ENCODE measurements at regions not wholly inside any gene's neighbourhood (a gene's known extent, or its start where the extent isn't known, plus 50 kb on each side); places are given as distances from the start of the nearest gene placed in this dataset.

DNA sequence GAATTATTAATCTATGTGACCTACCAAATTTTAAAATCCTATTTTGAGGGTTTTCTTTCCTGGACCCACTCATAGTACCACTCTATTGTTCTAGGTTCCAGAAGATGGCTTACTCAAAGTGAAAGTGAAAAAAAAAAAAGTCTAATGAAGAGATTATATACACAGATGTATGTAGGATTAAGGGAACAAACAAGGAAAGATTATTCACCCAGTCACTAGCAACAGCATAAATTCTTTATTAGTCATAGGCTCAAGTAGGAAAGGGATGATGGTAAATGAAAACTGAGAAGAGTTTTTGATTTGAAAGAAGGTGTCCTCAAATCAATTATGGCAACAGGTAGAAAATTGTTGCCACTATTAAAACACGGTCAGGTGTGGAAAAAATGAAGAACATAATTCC is 923.7 kb downstream of the TBC1D32 start:
- Histone ChIP-seq H3K27ac (no peak overlapping the region), H3K27me3 (no peaks in the 10 kb centered on the region), H3K4me1 (no peaks in the 10 kb centered on the region), H3K9me3 (no peaks in the 10 kb centered on the region), H3K36me3 (no peaks in the 10 kb centered on the region), H3K4me3 (no peak overlapping the region)
- 60 to 77% methylated on average over 1 of the region's 1 CpG for WGBS, 2 donors
- TF ChIP-seq CTCF (IDR thresholded peaks at IDR 0.05), result no peak
- FAIRE-seq (no peak), DNase-seq (no peak), ATAC-seq (no peak)
- intact Hi-C loops (cut with DNase I), result no loop called here

- intact Hi-C loops (cut with DNase I), result no loop called here
Observed at GRCh38 chr6:120407696-120408095, 926.6 kb downstream of the TBC1D32 start.

GRCh38 chr6:120405947-120406346 is 928.3 kb downstream of the TBC1D32 start:
- H3K4me3 ChIP-seq, result no peak overlapping the region
- no peak for TF ChIP-seq CTCF (IDR thresholded peaks at IDR 0.05)
- H3K9me3 ChIP-seq, result no peaks in the 10 kb centered on the region
- ATAC-seq (no peak), FAIRE-seq (no peak), DNase-seq (no peak)
- H3K36me3 ChIP-seq, result no peaks in the 10 kb centered on the region
- H3K4me1 ChIP-seq, result no peaks in the 10 kb centered on the region
- no peaks in the 10 kb centered on the region for H3K27me3 ChIP-seq
- intact Hi-C loops (cut with DNase I), result no loop called here
- 43 to 70% methylated on average over 3 of the region's 3 CpGs for WGBS, 2 donors
- H3K27ac ChIP-seq, result no peak overlapping the region

More at GRCh38 chr6:120407696-120408095, 926.6 kb downstream of the TBC1D32 start:
- no peak for ATAC-seq
- H3K4me3 ChIP-seq, result no peak overlapping the region
- no peaks in the 10 kb centered on the region for H3K4me1 ChIP-seq
- H3K9me3 ChIP-seq, result no peaks in the 10 kb centered on the region
- no peak overlapping the region for H3K27ac ChIP-seq
- H3K36me3 ChIP-seq, result no peaks in the 10 kb centered on the region
- no peaks in the 10 kb centered on the region for H3K27me3 ChIP-seq
- no peak for DNase-seq
- TF ChIP-seq CTCF (IDR thresholded peaks at IDR 0.05), result no peak
- no peak for FAIRE-seq

GRCh38 chr6:120395784-120396183 is 938.5 kb downstream of the TBC1D32 start:
- TF ChIP-seq CTCF (IDR thresholded peaks at IDR 0.05), result no peak
- H3K9me3 ChIP-seq, result no peaks in the 10 kb centered on the region
- no peak overlapping the region for H3K27ac ChIP-seq
- H3K27me3 ChIP-seq, result no peaks in the 10 kb centered on the region
- H3K4me1 ChIP-seq, result no peaks in the 10 kb centered on the region
- FAIRE-seq (no peak), DNase-seq (no peak), ATAC-seq (no peak)
- H3K4me3 ChIP-seq, result no peak overlapping the region
- H3K36me3 ChIP-seq, result no peaks in the 10 kb centered on the region
- intact Hi-C loops (cut with DNase I), result no loop called here
- WGBS, 2 donors, result 80 to 84% methylated on average over 1 of the region's 1 CpG

DNA sequence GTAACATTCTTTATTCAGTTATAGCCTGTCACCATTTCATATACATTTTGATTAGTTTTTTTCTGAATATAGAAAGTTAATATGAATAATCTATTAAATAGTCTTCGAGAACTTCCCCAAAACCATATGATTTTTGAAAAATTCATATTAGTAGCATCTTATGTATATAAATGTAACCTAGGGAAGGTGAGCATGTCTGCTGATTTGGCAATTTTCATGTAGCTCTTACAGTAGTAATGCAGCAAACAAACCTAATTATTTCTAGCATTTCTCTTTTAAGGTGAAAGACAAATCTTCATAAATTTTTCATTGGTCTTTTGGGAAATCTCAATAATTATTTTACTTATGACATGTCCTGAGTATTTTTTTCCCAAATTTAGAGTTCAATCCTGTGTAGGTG is 939.0 kb downstream of the TBC1D32 start:
- WGBS, 2 donors, result 80 to 94% methylated on average over 1 of the region's 1 CpG
- Histone ChIP-seq H3K27me3 (no peaks in the 10 kb centered on the region), H3K36me3 (no peaks in the 10 kb centered on the region), H3K4me1 (no peaks in the 10 kb centered on the region), H3K27ac (no peak overlapping the region), H3K9me3 (no peaks in the 10 kb centered on the region), H3K4me3 (no peak overlapping the region)
- no peak for TF ChIP-seq CTCF (IDR thresholded peaks at IDR 0.05)
- DNase-seq, result no peak
- intact Hi-C loops (cut with DNase I), result no loop called here
- no peak for ATAC-seq
- no peak for FAIRE-seq
